HG02970 (cell line): ENCODE measurements at regions not wholly inside any gene's neighbourhood (a gene's known extent, or its start where the extent isn't known, plus 50 kb on each side); places are given as distances from the start of the nearest gene placed in this dataset.

Experiments used
- ATAC-seq: cut with Tn5 transposase; IDR thresholded peaks from one replicate; pipeline ENCODE4 v1.9.1; 2021; ENCODE audit warnings: mild to moderate bottlenecking, moderate library complexity, moderate number of reproducible peaks; ENCODE audit not compliant: unreplicated experiment, low FRiP score

- no peak for ATAC-seq
Observed at GRCh38 chr10:3692387-3692999, 92.5 kb downstream of the KLF6 start.

GRCh38 chr10:3691482-3691881 lies 93.5 kb downstream of the KLF6 start:
- no peak for ATAC-seq

- no peak for ATAC-seq
Observed at GRCh38 chr10:3689871-3690510, 95.0 kb downstream of the KLF6 start.

GRCh38 chr10:3687510-3688081 lies 97.4 kb downstream of the KLF6 start:
- ATAC-seq = no peak

- ATAC-seq = no peak
Observed at GRCh38 chr10:3685384-3685783, 99.6 kb downstream of the KLF6 start.

- ATAC-seq = no peak
Observed at GRCh38 chr10:3684891-3685290, 100.1 kb downstream of the KLF6 start.

- ATAC-seq = no peak
Observed at GRCh38 chr10:3683560-3683959, 101.4 kb downstream of the KLF6 start.

- ATAC-seq = no peak
Observed at GRCh38 chr10:3682745-3683144, 102.3 kb downstream of the KLF6 start.

GRCh38 chr10:3681642-3682554 lies 103.1 kb downstream of the KLF6 start:
- ATAC-seq = no peak

- no peak for ATAC-seq
Observed at GRCh38 chr10:3679950-3680629, 104.9 kb downstream of the KLF6 start.

- no peak for ATAC-seq
Observed at GRCh38 chr10:3678629-3679227, 106.3 kb downstream of the KLF6 start.

- ATAC-seq = no peak
Observed at GRCh38 chr10:3676564-3676963, 108.4 kb downstream of the KLF6 start.

GRCh38 chr10:3672220-3672619 lies 112.8 kb downstream of the KLF6 start:
- no peak for ATAC-seq

- ATAC-seq = no peak
Observed at GRCh38 chr10:3671386-3671955, 113.5 kb downstream of the KLF6 start.

GRCh38 chr10:3668966-3669330 lies 116.1 kb downstream of the KLF6 start:
- no peak for ATAC-seq

GRCh38 chr10:3668276-3668965 lies 116.6 kb downstream of the KLF6 start:
- no peak for ATAC-seq

- ATAC-seq = no peak
Observed at GRCh38 chr10:3666525-3667302, 118.3 kb downstream of the KLF6 start.

- no peak for ATAC-seq
Observed at GRCh38 chr10:3665316-3665908, 119.6 kb downstream of the KLF6 start.
